AG09309 (cell line): ENCODE measurements at regions not wholly inside any gene's neighbourhood (a gene's known extent, or its start where the extent isn't known, plus 50 kb on each side); places are given as distances from the start of the nearest gene placed in this dataset.

ENCODE experiments used
- DNase-seq: peaks from one replicate; pipeline ENCODE4 v3.0.0-alpha.2; 2010; ENCODE audit warnings: low read depth
- H3K4me3 ChIP-seq: 2 replicates; pipeline ENCODE4 v1.5.1; 2011; ENCODE audit warnings: mild to moderate bottlenecking, low read depth, low read length, moderate library complexity; ENCODE audit not compliant: control insufficient read depth
- CTCF ChIP-seq: IDR thresholded peaks from 2 replicates; pipeline ENCODE4 v1.5.1; 2011; ENCODE audit warnings: mild to moderate bottlenecking, low read depth, low read length, inconsistent platforms; ENCODE audit not compliant: insufficient read depth, control insufficient read depth; ENCODE audit errors: missing control alignments

GRCh38 chr6:90654806-90655205 lies 67.9 kb upstream of the MAP3K7 start:
- H3K4me3 ChIP-seq: no peak overlapping the region
- TF ChIP-seq CTCF: no peak
- no peak for DNase-seq

GRCh38 chr6:90654166-90654565 lies 67.3 kb upstream of the MAP3K7 start:
- no peak for DNase-seq
- no peak overlapping the region for H3K4me3 ChIP-seq
- no peak for TF ChIP-seq CTCF

- DNase-seq: no peak
- no peak for TF ChIP-seq CTCF
- H3K4me3 ChIP-seq: no peak overlapping the region
Measured at GRCh38 chr6:90653750-90654149, 66.9 kb upstream of the MAP3K7 start.

- H3K4me3 ChIP-seq: no peak overlapping the region
- TF ChIP-seq CTCF: no peak
- no peak for DNase-seq
Measured at GRCh38 chr6:90650041-90650940, 63.4 kb upstream of the MAP3K7 start.

- no peak for DNase-seq
- H3K4me3 ChIP-seq: no peak overlapping the region
- TF ChIP-seq CTCF: no peak
Measured at GRCh38 chr6:90648873-90649272, 62.0 kb upstream of the MAP3K7 start.

GRCh38 chr6:90646940-90647339 lies 60.1 kb upstream of the MAP3K7 start:
- H3K4me3 ChIP-seq: no peak overlapping the region
- TF ChIP-seq CTCF: no peak
- DNase-seq: no peak
